Left ventricle myocardium inferior (tissue), 1 donor: ENCODE measurements at regions not wholly inside any gene's neighbourhood (a gene's known extent, or its start where the extent isn't known, plus 50 kb on each side); places are given as distances from the start of the nearest gene placed in this dataset.

Source experiments
- DNase-seq: peaks from one replicate; pipeline ENCODE4 v3.0.0-alpha.2; 2020
- H3K27ac ChIP-seq: fragments of 200-600 bp; replicated peaks from 2 replicates; pipeline ENCODE4 v1.8.0; 2021
- H3K27me3 ChIP-seq: fragments of 200-600 bp; 2 replicates; pipeline ENCODE4 v1.8.0; 2021; ENCODE audit warnings: low read depth
- H3K36me3 ChIP-seq: fragments of 200-600 bp; 2 replicates; pipeline ENCODE4 v1.8.0; 2021
- H3K4me1 ChIP-seq: fragments of 200-600 bp; 2 replicates; pipeline ENCODE4 v1.8.0; 2021
- H3K4me3 ChIP-seq: fragments of 200-600 bp; 2 replicates; pipeline ENCODE4 v1.8.0; 2021; ENCODE audit warnings: mild to moderate bottlenecking, moderate library complexity
- H3K9me3 ChIP-seq: fragments of 200-600 bp; replicated peaks from 2 replicates; pipeline ENCODE4 v1.8.0; 2021
- CTCF ChIP-seq: fragments of 200-600 bp; IDR thresholded peaks from 2 replicates; pipeline ENCODE4 v1.8.0; 2021; ENCODE audit warnings: antibody characterized with exemption, mild to moderate bottlenecking, borderline replicate concordance
- intact Hi-C: fragments of 100-400 bp; cut with micrococcal nuclease; formaldehyde crosslinking; loops from one replicate; pipeline ENCODE4 v1.11.0; 2022
- donor health status: DM: no; HTN: yes; CAD: no; lungs with severe emphysema.

- no peaks in the 10 kb centered on the region for H3K36me3 ChIP-seq
- no peak overlapping the region for H3K4me3 ChIP-seq
- no peaks in the 10 kb centered on the region for H3K4me1 ChIP-seq
- no peak overlapping the region for H3K27ac ChIP-seq
- intact Hi-C loops, result no loop called here
- H3K9me3 ChIP-seq, result no peaks in the 10 kb centered on the region
- TF ChIP-seq CTCF, result no peak
- no peaks in the 10 kb centered on the region for H3K27me3 ChIP-seq
- no peak for DNase-seq
Observed at GRCh38 chr1:239772446-239772845, 319.2 kb upstream of the FMN2 start.

GRCh38 chr1:239775466-239775865 lies 316.2 kb upstream of the FMN2 start:
- Histone ChIP-seq H3K4me1 (no peaks in the 10 kb centered on the region), H3K36me3 (no peaks in the 10 kb centered on the region), H3K4me3 (no peak overlapping the region), H3K9me3 (no peaks in the 10 kb centered on the region), H3K27me3 (no peaks in the 10 kb centered on the region), H3K27ac (no peak overlapping the region)
- DNase-seq, result no peak
- no peak for TF ChIP-seq CTCF
- intact Hi-C loops, result no loop called here

GRCh38 chr1:239778208-239778813 lies 313.4 kb upstream of the FMN2 start:
- intact Hi-C loops, result no loop called here
- no peak for DNase-seq
- no peak overlapping the region for H3K27ac ChIP-seq
- peaks cover 6% of the 10 kb centered on the region for H3K9me3 ChIP-seq
- H3K36me3 ChIP-seq, result no peaks in the 10 kb centered on the region
- no peaks in the 10 kb centered on the region for H3K4me1 ChIP-seq
- TF ChIP-seq CTCF, result no peak
- no peaks in the 10 kb centered on the region for H3K27me3 ChIP-seq
- no peak overlapping the region for H3K4me3 ChIP-seq

GRCh38 chr1:239779962-239780361 lies 311.7 kb upstream of the FMN2 start:
- no peak overlapping the region for H3K27ac ChIP-seq
- intact Hi-C loops, result no loop called here

GRCh38 chr1:239784896-239785295 lies 306.8 kb upstream of the FMN2 start:
- Histone ChIP-seq H3K27ac (no peak overlapping the region), H3K27me3 (no peaks in the 10 kb centered on the region), H3K36me3 (no peaks in the 10 kb centered on the region), H3K4me3 (no peak overlapping the region), H3K9me3 (peaks cover 6% of the 10 kb centered on the region), H3K4me1 (no peaks in the 10 kb centered on the region)
- TF ChIP-seq CTCF, result no peak
- DNase-seq, result no peak
- intact Hi-C loops, result no loop called here

More at GRCh38 chr1:239779962-239780361, 311.7 kb upstream of the FMN2 start:
- no peak overlapping the region for H3K4me3 ChIP-seq
- H3K4me1 ChIP-seq, result no peaks in the 10 kb centered on the region
- no peak for TF ChIP-seq CTCF
- H3K36me3 ChIP-seq, result no peaks in the 10 kb centered on the region
- DNase-seq, result no peak
- no peaks in the 10 kb centered on the region for H3K27me3 ChIP-seq
- H3K9me3 ChIP-seq, result peaks cover 6% of the 10 kb centered on the region
